Neuronal stem cell (in vitro differentiated cells): ENCODE measurements at regions not wholly inside any gene's neighbourhood (a gene's known extent, or its start where the extent isn't known, plus 50 kb on each side); places are given as distances from the start of the nearest gene placed in this dataset.

Experiments used
- DNase-seq: peaks from one replicate; pipeline ENCODE4 v3.0.0-alpha.2; 2013; ENCODE audit warnings: low spot score
- H2AFZ ChIP-seq: one replicate; pipeline ENCODE4 v1.6.1; 2013; ENCODE audit warnings: mild to moderate bottlenecking, low read length, inconsistent platforms
- H2AK5ac ChIP-seq: 2 replicates; pipeline ENCODE4 v1.6.1; 2013; ENCODE audit warnings: low read depth, mild to moderate bottlenecking, inconsistent platforms, low read length, moderate library complexity, mixed read lengths
- H2BK120ac ChIP-seq: 2 replicates; pipeline ENCODE4 v1.6.1; 2013; ENCODE audit warnings: low read depth, mild to moderate bottlenecking, inconsistent platforms, low read length, moderate library complexity, mixed read lengths
- H2BK12ac ChIP-seq: one replicate; pipeline ENCODE4 v1.6.1; 2013; ENCODE audit warnings: low read length, inconsistent platforms
- H2BK15ac ChIP-seq: 2 replicates; pipeline ENCODE4 v1.6.1; 2013; ENCODE audit warnings: mild to moderate bottlenecking, low read length, inconsistent platforms, mixed read lengths
- H2BK5ac ChIP-seq: one replicate; pipeline ENCODE4 v1.6.1; 2013; ENCODE audit warnings: inconsistent platforms, mild to moderate bottlenecking, low read length, moderate library complexity
- H3K14ac ChIP-seq: one replicate; pipeline ENCODE4 v1.6.1; 2013; ENCODE audit warnings: low read length, inconsistent platforms
- H3K18ac ChIP-seq: 2 replicates; pipeline ENCODE4 v1.6.1; 2013; ENCODE audit warnings: low read length, inconsistent platforms
- H3K23ac ChIP-seq: 2 replicates; pipeline ENCODE4 v1.6.1; 2013; ENCODE audit warnings: low read depth, mild to moderate bottlenecking, mixed read lengths, low read length, inconsistent platforms; ENCODE audit not compliant: poor library complexity
- H3K27ac ChIP-seq: replicated peaks from 3 replicates; pipeline ENCODE4 v1.5.1; 2013; ENCODE audit warnings: low read length, inconsistent platforms
- H3K27me3 ChIP-seq, 3 experiments: 2 replicates each; pipeline ENCODE4 v1.6.1; 2013; ENCODE audit warnings: low read length in 3 of 3, mild to moderate bottlenecking in 2 of 3, inconsistent platforms in 1 of 3, low read depth in 1 of 3, mixed read lengths in 1 of 3, moderate library complexity in 1 of 3; ENCODE audit not compliant: control insufficient read depth in 3 of 3, insufficient read depth in 3 of 3
- H3K36me3 ChIP-seq, 2 donors: replicated peaks in 1 of 2; 2 replicates each; pipeline ENCODE4 v1.6.1; 2013; ENCODE audit warnings: low read length in 2 of 2; ENCODE audit not compliant: control insufficient read depth in 2 of 2, insufficient read depth in 2 of 2
- H3K4ac ChIP-seq: 2 replicates; pipeline ENCODE4 v1.6.1; 2013; ENCODE audit warnings: inconsistent platforms, mild to moderate bottlenecking, low read length, moderate library complexity
- H3K4me1 ChIP-seq, 2 donors: 1 replicate in 1 of 2; 2 replicates in 1 of 2; pipeline ENCODE4 v1.6.1; 2013; ENCODE audit warnings: low read length in 2 of 2, low read depth in 1 of 2; ENCODE audit not compliant: control insufficient read depth in 2 of 2, insufficient read depth in 1 of 2
- H3K4me2 ChIP-seq: one replicate; pipeline ENCODE4 v1.6.1; 2013; ENCODE audit warnings: mild to moderate bottlenecking, low read length, inconsistent platforms; ENCODE audit not compliant: insufficient read depth, poor library complexity, severe bottlenecking
- H3K4me3 ChIP-seq, 2 donors: 2 replicates each; pipeline ENCODE4 v1.5.1; 2013; ENCODE audit warnings: low read length in 2 of 2, mild to moderate bottlenecking in 2 of 2, inconsistent platforms in 1 of 2, moderate library complexity in 1 of 2
- H3K79me1 ChIP-seq: one replicate; pipeline ENCODE4 v1.6.1; 2013; ENCODE audit warnings: low read depth, mild to moderate bottlenecking, inconsistent platforms, low read length, moderate library complexity
- H3K9ac ChIP-seq: one replicate; pipeline ENCODE4 v1.6.1; 2013; ENCODE audit warnings: mild to moderate bottlenecking, low read depth, low read length, inconsistent platforms; ENCODE audit not compliant: poor library complexity
- H3K9me3 ChIP-seq, 2 donors: replicated peaks in 1 of 2; 2 replicates each; pipeline versions ENCODE3 to v1.6.1; 2013; ENCODE audit warnings: low read length in 2 of 2, mild to moderate bottlenecking in 2 of 2, inconsistent platforms in 1 of 2, low read depth in 1 of 2, mixed read lengths in 1 of 2, moderate library complexity in 1 of 2; ENCODE audit not compliant: control insufficient read depth in 2 of 2, insufficient read depth in 1 of 2
- H4K8ac ChIP-seq: one replicate; pipeline ENCODE4 v1.6.1; 2013; ENCODE audit warnings: low read depth, mild to moderate bottlenecking, inconsistent platforms, low read length, moderate library complexity
- H4K91ac ChIP-seq: one replicate; pipeline ENCODE4 v1.6.1; 2013; ENCODE audit warnings: low read length, low read depth, mild to moderate bottlenecking, inconsistent platforms; ENCODE audit not compliant: poor library complexity
- WGBS, 2 donors: extraction: QIAGEN DNeasy Blood & Tissue Kit; methylation state at CpG; one replicate each; pipeline ENCODE4 v1.1.7; 2013; ENCODE audit warnings: missing lambda C conversion rate in 2 of 2, mixed read lengths in 1 of 2; ENCODE audit not compliant: insufficient read length in 2 of 2, insufficient replicate concordance in 1 of 2; ENCODE audit errors: extremely low coverage in 2 of 2; 5-methylcytosine and 5-hydroxymethylcytosine counted together

GRCh38 chr15:29880341-29880740 lies 58.1 kb upstream of the TJP1 start:
- H2BK15ac ChIP-seq, result no peak overlapping the region
- H3K4me2 ChIP-seq, result no peak overlapping the region
- H3K27me3 ChIP-seq, result no peaks in the 10 kb centered on the region
- no peaks in the 10 kb centered on the region for H3K79me1 ChIP-seq
- no peak for DNase-seq
- H2AK5ac ChIP-seq, result no peak overlapping the region
- no peak overlapping the region for H2AFZ ChIP-seq
- no CpG with 5 or more reads among the region's 3 CpGs for WGBS, 2 donors
- no peak overlapping the region for H2BK5ac ChIP-seq
- no peak overlapping the region for H3K23ac ChIP-seq
- no peak overlapping the region for H2BK120ac ChIP-seq
- H3K4ac ChIP-seq, result no peak overlapping the region
- no peak overlapping the region for H3K4me3 ChIP-seq
- H3K36me3 ChIP-seq, result no peaks in the 10 kb centered on the region
- no peaks in the 10 kb centered on the region for H3K9me3 ChIP-seq
- no peak overlapping the region for H3K27ac ChIP-seq
- H2BK12ac ChIP-seq, result no peak overlapping the region
- H4K91ac ChIP-seq, result no peak overlapping the region
- peaks cover 0 to 2% of the 10 kb centered on the region in 2 donors for H3K4me1 ChIP-seq
- H3K14ac ChIP-seq, result no peak overlapping the region
- H3K9ac ChIP-seq, result no peak overlapping the region
- H4K8ac ChIP-seq, result no peak overlapping the region
- H3K18ac ChIP-seq, result no peak overlapping the region

- WGBS, 2 donors, result no CpG with 5 or more reads among the region's 1 CpG
These were observed 52.7 kb upstream of the TJP1 start for GRCh38 chr15:29874977-29875376.

GRCh38 chr15:29873947-29874411 lies 51.7 kb upstream of the TJP1 start:
- H3K14ac ChIP-seq, result no peak overlapping the region
- peaks cover 6% of the 10 kb centered on the region in 2 donors for H3K4me1 ChIP-seq
- H4K8ac ChIP-seq, result no peak overlapping the region
- no peaks in the 10 kb centered on the region for H3K79me1 ChIP-seq
- no peaks in the 10 kb centered on the region for H3K27me3 ChIP-seq
- no peak overlapping the region for H2AFZ ChIP-seq
- H3K4me2 ChIP-seq, result no peak overlapping the region
- no peak overlapping the region for H2BK120ac ChIP-seq
- H3K36me3 ChIP-seq, result no peaks in the 10 kb centered on the region
- H3K9ac ChIP-seq, result no peak overlapping the region
- H2BK15ac ChIP-seq, result no peak overlapping the region
- H4K91ac ChIP-seq, result no peak overlapping the region
- no peak overlapping the region for H3K23ac ChIP-seq
- no CpG with 5 or more reads among the region's 9 CpGs for WGBS, 2 donors
- no peak overlapping the region for H3K4me3 ChIP-seq
- H2BK12ac ChIP-seq, result no peak overlapping the region
- no peak overlapping the region for H3K4ac ChIP-seq
- no peak overlapping the region for H3K18ac ChIP-seq
- H2BK5ac ChIP-seq, result no peak overlapping the region
- no peak overlapping the region for H3K27ac ChIP-seq
- no peak overlapping the region for H2AK5ac ChIP-seq
- DNase-seq, result no peak
- H3K9me3 ChIP-seq, result no peaks in the 10 kb centered on the region

More at GRCh38 chr15:29874977-29875376, 52.7 kb upstream of the TJP1 start:
- Histone ChIP-seq H3K14ac (no peak overlapping the region), H3K23ac (no peak overlapping the region), H3K36me3 (no peaks in the 10 kb centered on the region), H3K79me1 (no peaks in the 10 kb centered on the region), H3K4me3 (no peak overlapping the region), H3K27ac (no peak overlapping the region), H3K27me3 (no peaks in the 10 kb centered on the region), H2BK12ac (no peak overlapping the region), H3K4me2 (no peak overlapping the region), H2BK120ac (no peak overlapping the region), H3K4ac (no peak overlapping the region), H2AFZ (no peak overlapping the region), H2BK5ac (no peak overlapping the region), H2BK15ac (no peak overlapping the region), H4K8ac (no peak overlapping the region), H2AK5ac (no peak overlapping the region), H3K9me3 (no peaks in the 10 kb centered on the region), H4K91ac (no peak overlapping the region), H3K9ac (no peak overlapping the region), H3K4me1 (peaks cover 6% of the 10 kb centered on the region in 2 donors), H3K18ac (no peak overlapping the region)
- no peak for DNase-seq

- peaks cover 6% of the 10 kb centered on the region in 2 donors for H3K4me1 ChIP-seq
- H4K91ac ChIP-seq, result no peak overlapping the region
- DNase-seq, result no peak
- no peak overlapping the region for H2AK5ac ChIP-seq
- no peak overlapping the region for H2BK12ac ChIP-seq
- no peak overlapping the region for H4K8ac ChIP-seq
- no peak overlapping the region for H3K4me3 ChIP-seq
- no peaks in the 10 kb centered on the region for H3K79me1 ChIP-seq
- no peak overlapping the region for H3K27ac ChIP-seq
- no CpG with 5 or more reads among the region's 3 CpGs for WGBS, 2 donors
- no peak overlapping the region for H2BK5ac ChIP-seq
- no peak overlapping the region for H3K14ac ChIP-seq
- no peaks in the 10 kb centered on the region for H3K36me3 ChIP-seq
- H3K18ac ChIP-seq, result no peak overlapping the region
- H2BK120ac ChIP-seq, result no peak overlapping the region
- no peak overlapping the region for H3K9ac ChIP-seq
- H3K9me3 ChIP-seq, result no peaks in the 10 kb centered on the region
- H2BK15ac ChIP-seq, result no peak overlapping the region
- H3K27me3 ChIP-seq, result no peaks in the 10 kb centered on the region
- H3K23ac ChIP-seq, result no peak overlapping the region
- H2AFZ ChIP-seq, result no peak overlapping the region
- no peak overlapping the region for H3K4me2 ChIP-seq
- no peak overlapping the region for H3K4ac ChIP-seq
These were observed 51.0 kb upstream of the TJP1 start for GRCh38 chr15:29873264-29873663.
